H9 (cell line): ENCODE measurements at regions not wholly inside any gene's neighbourhood (a gene's known extent, or its start where the extent isn't known, plus 50 kb on each side); places are given as distances from the start of the nearest gene placed in this dataset.

Source experiments
- DNase-seq: peaks from one replicate; pipeline ENCODE4 v3.0.0-alpha.2; 2017
- H2AFZ ChIP-seq: one replicate; pipeline ENCODE4 v1.6.1; 2013; ENCODE audit warnings: mild to moderate bottlenecking, low read length, control low read depth, moderate library complexity
- H2AK5ac ChIP-seq: 2 replicates; pipeline ENCODE4 v1.6.1; 2013; ENCODE audit warnings: low read length, control low read depth, mixed read lengths; ENCODE audit not compliant: insufficient read length
- H2BK120ac ChIP-seq: one replicate; pipeline ENCODE4 v1.6.1; 2013; ENCODE audit warnings: low read depth, mild to moderate bottlenecking, low read length, control low read depth, inconsistent platforms; ENCODE audit not compliant: poor library complexity, severe bottlenecking
- H2BK12ac ChIP-seq: 2 replicates; pipeline ENCODE4 v1.6.1; 2013; ENCODE audit warnings: low read length, control low read depth, mixed read lengths, low read depth; ENCODE audit not compliant: insufficient read length
- H2BK15ac ChIP-seq: 2 replicates; pipeline ENCODE4 v1.6.1; 2013; ENCODE audit warnings: low read depth, low read length, control low read depth
- H2BK20ac ChIP-seq: one replicate; pipeline ENCODE4 v1.6.1; 2013; ENCODE audit warnings: low read depth, mild to moderate bottlenecking, low read length, control low read depth, inconsistent platforms; ENCODE audit not compliant: poor library complexity, severe bottlenecking
- H2BK5ac ChIP-seq: 2 replicates; pipeline ENCODE4 v1.6.1; 2013; ENCODE audit warnings: low read length, control low read depth, mixed read lengths; ENCODE audit not compliant: insufficient read length
- H3K14ac ChIP-seq: 2 replicates; pipeline ENCODE4 v1.6.1; 2013; ENCODE audit warnings: low read length, control low read depth; ENCODE audit not compliant: insufficient read depth
- H3K18ac ChIP-seq: 2 replicates; pipeline ENCODE4 v1.6.1; 2013; ENCODE audit warnings: low read depth, mild to moderate bottlenecking, mixed read lengths, low read length, control low read depth; ENCODE audit not compliant: insufficient read length
- H3K23ac ChIP-seq: 2 replicates; pipeline ENCODE4 v1.6.1; 2013; ENCODE audit warnings: low read length, control low read depth, mixed read lengths, low read depth; ENCODE audit not compliant: insufficient read length
- H3K23me2 ChIP-seq: 2 replicates; pipeline ENCODE4 v1.6.1; 2013; ENCODE audit warnings: low read depth, mild to moderate bottlenecking, mixed read lengths, low read length, control low read depth; ENCODE audit not compliant: insufficient read length, poor library complexity, severe bottlenecking
- H3K27ac ChIP-seq: 2 replicates; pipeline ENCODE4 v1.5.1; 2013; ENCODE audit warnings: low read length, control low read depth, mixed read lengths, low read depth; ENCODE audit not compliant: insufficient read length
- H3K27me3 ChIP-seq: 2 replicates; pipeline ENCODE4 v1.6.1; 2013; ENCODE audit warnings: low read length, control low read depth, inconsistent platforms; ENCODE audit not compliant: insufficient read depth
- H3K4ac ChIP-seq: 2 replicates; pipeline ENCODE4 v1.6.1; 2013; ENCODE audit warnings: low read depth, mild to moderate bottlenecking, control low read depth, inconsistent platforms, low read length, moderate library complexity
- H3K4me1 ChIP-seq: 2 replicates; pipeline ENCODE4 v1.6.1; 2013; ENCODE audit warnings: low read length, control low read depth, inconsistent platforms; ENCODE audit not compliant: insufficient read depth
- H3K4me2 ChIP-seq: 2 replicates; pipeline ENCODE4 v1.6.1; 2013; ENCODE audit warnings: low read length, control low read depth, mixed read lengths; ENCODE audit not compliant: insufficient read length, insufficient read depth
- H3K56ac ChIP-seq: 2 replicates; pipeline ENCODE4 v1.6.1; 2013; ENCODE audit warnings: low read depth, mild to moderate bottlenecking, mixed read lengths, low read length, control low read depth; ENCODE audit not compliant: insufficient read length
- H3K79me1 ChIP-seq: 2 replicates; pipeline ENCODE4 v1.6.1; 2013; ENCODE audit warnings: low read depth, mild to moderate bottlenecking, moderate library complexity, low read length, control low read depth, inconsistent platforms; ENCODE audit not compliant: insufficient read depth, poor library complexity, severe bottlenecking
- H3K79me2 ChIP-seq: 2 replicates; pipeline ENCODE4 v1.6.1; 2013; ENCODE audit warnings: low read length, control low read depth, inconsistent platforms; ENCODE audit not compliant: insufficient read depth
- H3K9ac ChIP-seq: 2 replicates; pipeline ENCODE4 v1.6.1; 2013; ENCODE audit warnings: low read length, control low read depth, mixed read lengths; ENCODE audit not compliant: insufficient read length; ENCODE audit errors: extremely low read depth
- H3K9me3 ChIP-seq: one replicate; pipeline ENCODE4 v1.6.1; 2013; ENCODE audit warnings: low read depth, low read length, inconsistent platforms; ENCODE audit not compliant: control insufficient read depth
- H3T11ph ChIP-seq: one replicate; pipeline ENCODE4 v1.6.1; 2013; ENCODE audit warnings: mild to moderate bottlenecking, low read length, control low read depth, inconsistent platforms
- H4K20me1 ChIP-seq: one replicate; pipeline ENCODE4 v1.6.1; 2013; ENCODE audit not compliant: control insufficient read depth, insufficient read length, insufficient read depth
- H4K5ac ChIP-seq: 2 replicates; pipeline ENCODE4 v1.6.1; 2013; ENCODE audit warnings: low read depth, mild to moderate bottlenecking, mixed read lengths, low read length, control low read depth; ENCODE audit not compliant: insufficient read length
- H4K8ac ChIP-seq: replicated peaks from 2 replicates; pipeline ENCODE4 v1.6.1; 2013; ENCODE audit warnings: low read length, control low read depth, mixed read lengths, low read depth; ENCODE audit not compliant: insufficient read length
- H4K91ac ChIP-seq: 2 replicates; pipeline ENCODE4 v1.6.1; 2013; ENCODE audit warnings: low read depth, mild to moderate bottlenecking, moderate library complexity, mixed read lengths, low read length, control low read depth; ENCODE audit not compliant: insufficient read length
- H3K27ac Mint-ChIP-seq, 3 experiments: 2 replicates in 2 of 3; 3 replicates in 1 of 3; pipeline ENCODE4 v1.8.0; 2020 to 2021; ENCODE audit warnings: mixed read lengths in 3 of 3, mild to moderate bottlenecking in 1 of 3, moderate library complexity in 1 of 3
- H3K27me3 Mint-ChIP-seq: 2 replicates; pipeline ENCODE4 v1.8.0; 2021; ENCODE audit warnings: low read depth, mild to moderate bottlenecking, moderate library complexity, mixed read lengths
- H3K36me3 Mint-ChIP-seq, 3 experiments: 2 replicates in 2 of 3; 3 replicates in 1 of 3; pipeline ENCODE4 v1.8.0; 2020 to 2021; ENCODE audit warnings: low read depth in 3 of 3, mixed read lengths in 3 of 3; ENCODE audit not compliant: insufficient read depth in 1 of 3
- H3K4me1 Mint-ChIP-seq, 2 experiments: 2 replicates each; pipeline ENCODE4 v1.8.0; 2020; ENCODE audit warnings: mixed read lengths in 2 of 2
- H3K4me3 Mint-ChIP-seq, 2 experiments: 2 replicates in 1 of 2; 3 replicates in 1 of 2; pipeline ENCODE4 v1.8.0; 2020 to 2021; ENCODE audit warnings: mild to moderate bottlenecking in 2 of 2, mixed read lengths in 2 of 2, moderate library complexity in 1 of 2
- H3K9me3 Mint-ChIP-seq, 2 experiments: 2 replicates in 1 of 2; 3 replicates in 1 of 2; pipeline ENCODE4 v1.8.0; 2020; ENCODE audit warnings: mild to moderate bottlenecking in 2 of 2, mixed read lengths in 2 of 2, moderate library complexity in 1 of 2
- CTCF ChIP-seq: fragments of 200-600 bp; sonication (generic); conservative IDR thresholded peaks from 3 replicates; pipeline ENCODE4 v1.8.0; 2021; ENCODE audit warnings: antibody characterized with exemption, mild to moderate bottlenecking
- WGBS: extraction: QIAGEN DNeasy Blood & Tissue Kit; methylation state at CpG from one replicate; pipeline ENCODE4 v1.1.7; 2013; ENCODE audit warnings: missing lambda C conversion rate, low lambda C conversion rate, mixed read lengths; ENCODE audit not compliant: insufficient read length; ENCODE audit errors: extremely low coverage; 5-methylcytosine and 5-hydroxymethylcytosine counted together

GRCh38 chr4:96526625-96527024, 686.7 kb downstream of the PDHA2 start:
- H4K20me1 ChIP-seq = no peaks in the 10 kb centered on the region
- no peak for DNase-seq
- H3K56ac ChIP-seq = no peak overlapping the region
- Mint-ChIP-seq H3K27ac (no peak overlapping the region), H3K36me3 (peaks cover 0 to 6% (median 0%) of the 10 kb centered on the region in 3 experiments; a peak in 2 of 7 replicates), H3K27me3 (no peaks in the 10 kb centered on the region), H3K4me3 (no peak overlapping the region), H3K9me3 (peaks cover 3 to 5% of the 10 kb centered on the region in 2 experiments; a peak in 2 of 5 replicates), H3K4me1 (no peaks in the 10 kb centered on the region)
- no peak overlapping the region for H2BK15ac ChIP-seq
- H2BK20ac ChIP-seq = no peak overlapping the region
- H3K4me1 ChIP-seq = no peaks in the 10 kb centered on the region
- H3K18ac ChIP-seq = no peak overlapping the region
- H2BK12ac ChIP-seq = no peak overlapping the region
- H3K23ac ChIP-seq = no peak overlapping the region
- H3T11ph ChIP-seq = no peak overlapping the region
- H2BK5ac ChIP-seq = no peak overlapping the region
- H2AK5ac ChIP-seq = no peak overlapping the region
- no peaks in the 10 kb centered on the region for H3K9me3 ChIP-seq
- no peak overlapping the region for H3K14ac ChIP-seq
- no peak overlapping the region for H2AFZ ChIP-seq
- H3K27me3 ChIP-seq = no peaks in the 10 kb centered on the region
- no peak overlapping the region for H3K4me2 ChIP-seq
- TF ChIP-seq CTCF = no peak
- no peak overlapping the region for H2BK120ac ChIP-seq
- no peak overlapping the region for H4K91ac ChIP-seq
- H3K23me2 ChIP-seq = no peaks in the 10 kb centered on the region
- no peak overlapping the region for H4K8ac ChIP-seq
- no peaks in the 10 kb centered on the region for H3K79me1 ChIP-seq
- no CpG with 5 or more reads among the region's 1 CpG for WGBS
- no peak overlapping the region for H3K27ac ChIP-seq
- H3K9ac ChIP-seq = no peak overlapping the region
- no peak overlapping the region for H4K5ac ChIP-seq
- no peaks in the 10 kb centered on the region for H3K79me2 ChIP-seq
- H3K4ac ChIP-seq = no peak overlapping the region
